HG03442 (cell line): ENCODE measurements at regions not wholly inside any gene's neighbourhood (a gene's known extent, or its start where the extent isn't known, plus 50 kb on each side); places are given as distances from the start of the nearest gene placed in this dataset.

Experiments
- ATAC-seq: cut with Tn5 transposase; IDR thresholded peaks from one replicate; pipeline ENCODE4 v1.9.1; 2021; ENCODE audit warnings: mild to moderate bottlenecking, moderate library complexity; ENCODE audit not compliant: unreplicated experiment

- no peak for ATAC-seq
These were observed 345.7 kb downstream of the DYSF start for GRCh38 chr2:71799013-71799575.

GRCh38 chr2:71798266-71799012 is 345.1 kb downstream of the DYSF start:
- peak; percentile 64 for ATAC-seq

GRCh38 chr2:71797035-71797810 is 343.9 kb downstream of the DYSF start:
- ATAC-seq, result no peak

GRCh38 chr2:71796174-71796593 is 342.8 kb downstream of the DYSF start:
- no peak for ATAC-seq

- no peak for ATAC-seq
These were observed 342.1 kb downstream of the DYSF start for GRCh38 chr2:71795486-71795885.

GRCh38 chr2:71794611-71795010 is 341.2 kb downstream of the DYSF start:
- ATAC-seq, result no peak

- ATAC-seq, result no peak
These were observed 340.6 kb downstream of the DYSF start for GRCh38 chr2:71793926-71794325.

- ATAC-seq, result no peak
These were observed 339.8 kb downstream of the DYSF start for GRCh38 chr2:71792926-71793761.

GRCh38 chr2:71791501-71792135 is 338.3 kb downstream of the DYSF start:
- no peak for ATAC-seq

GRCh38 chr2:71791061-71791450 is 337.7 kb downstream of the DYSF start:
- ATAC-seq, result no peak

GRCh38 chr2:71790226-71791060 is 337.1 kb downstream of the DYSF start:
- ATAC-seq, result no peak

- ATAC-seq, result no peak
These were observed 336.3 kb downstream of the DYSF start for GRCh38 chr2:71789556-71790204.

GRCh38 chr2:71788601-71789240 is 335.4 kb downstream of the DYSF start:
- ATAC-seq, result no peak

GRCh38 chr2:71788186-71788525 is 334.8 kb downstream of the DYSF start:
- no peak for ATAC-seq

GRCh38 chr2:71787476-71788185 is 334.3 kb downstream of the DYSF start:
- ATAC-seq, result no peak

GRCh38 chr2:71787108-71787415 is 333.7 kb downstream of the DYSF start:
- ATAC-seq, result no peak

GRCh38 chr2:71786291-71787107 is 333.1 kb downstream of the DYSF start:
- ATAC-seq, result no peak
